Mesendoderm (in vitro differentiated cells): ENCODE measurements at regions not wholly inside any gene's neighbourhood (a gene's known extent, or its start where the extent isn't known, plus 50 kb on each side); places are given as distances from the start of the nearest gene placed in this dataset.

ENCODE experiments used
- DNase-seq: peaks from one replicate; pipeline ENCODE4 v3.0.0; 2013
- H2AK5ac ChIP-seq: 2 replicates; pipeline ENCODE4 v1.6.1; 2013; ENCODE audit warnings: low read length, inconsistent platforms
- H2BK120ac ChIP-seq: 2 replicates; pipeline ENCODE4 v1.6.1; 2013; ENCODE audit warnings: low read depth, mild to moderate bottlenecking, low read length, moderate library complexity, mixed read lengths
- H2BK15ac ChIP-seq: replicated peaks from 2 replicates; pipeline ENCODE4 v1.6.1; 2013; ENCODE audit warnings: low read depth, mild to moderate bottlenecking, moderate library complexity
- H2BK5ac ChIP-seq: 2 replicates; pipeline ENCODE4 v1.6.1; 2013; ENCODE audit warnings: low read length, inconsistent platforms
- H3K18ac ChIP-seq: 2 replicates; pipeline ENCODE4 v1.6.1; 2013; ENCODE audit warnings: mild to moderate bottlenecking, low read length, mixed read lengths
- H3K23ac ChIP-seq: one replicate; pipeline ENCODE4 v1.6.1; 2013; ENCODE audit warnings: low read length
- H3K27ac ChIP-seq: 2 replicates; pipeline ENCODE4 v1.5.1; 2013; ENCODE audit warnings: low read depth, mild to moderate bottlenecking, inconsistent platforms, low read length, moderate library complexity
- H3K27me3 ChIP-seq: 2 replicates; pipeline ENCODE4 v1.6.1; 2013; ENCODE audit warnings: low read length, control low read depth, mild to moderate bottlenecking, inconsistent platforms; ENCODE audit not compliant: insufficient read depth, poor library complexity
- H3K36me3 ChIP-seq: 2 replicates; pipeline ENCODE4 v1.6.1; 2013; ENCODE audit warnings: low read length, inconsistent platforms; ENCODE audit not compliant: control insufficient read depth, insufficient read depth
- H3K4ac ChIP-seq: one replicate; pipeline ENCODE4 v1.6.1; 2013; ENCODE audit warnings: low read depth, mild to moderate bottlenecking, low read length, moderate library complexity
- H3K4me1 ChIP-seq: 2 replicates; pipeline ENCODE4 v1.6.1; 2013; ENCODE audit warnings: low read depth, low read length, inconsistent platforms; ENCODE audit not compliant: control insufficient read depth
- H3K4me2 ChIP-seq: 2 replicates; pipeline ENCODE4 v1.6.1; 2013; ENCODE audit warnings: low read length
- H3K4me3 ChIP-seq: 2 replicates; pipeline ENCODE4 v1.5.1; 2013; ENCODE audit warnings: mild to moderate bottlenecking, low read length
- H3K56ac ChIP-seq: one replicate; pipeline ENCODE4 v1.6.1; 2013; ENCODE audit warnings: low read length
- H3K79me1 ChIP-seq: 2 replicates; pipeline ENCODE4 v1.6.1; 2013; ENCODE audit warnings: low read length, inconsistent platforms
- H3K79me2 ChIP-seq: 2 replicates; pipeline ENCODE4 v1.6.1; 2013; ENCODE audit warnings: mild to moderate bottlenecking, low read length; ENCODE audit not compliant: control insufficient read depth, insufficient read depth
- H3K9ac ChIP-seq: 2 replicates; pipeline ENCODE4 v1.6.1; 2013; ENCODE audit warnings: low read length, inconsistent platforms
- H4K5ac ChIP-seq: one replicate; pipeline ENCODE4 v1.6.1; 2013; ENCODE audit warnings: low read length
- H4K8ac ChIP-seq: one replicate; pipeline ENCODE4 v1.6.1; 2013; ENCODE audit warnings: low read depth, mild to moderate bottlenecking, control low read depth, low read length, moderate library complexity
- WGBS: extraction: QIAGEN DNeasy Blood & Tissue Kit; methylation state at CpG from one replicate; pipeline ENCODE4 v1.1.7; 2013; ENCODE audit warnings: low lambda C conversion rate, missing lambda C conversion rate; ENCODE audit not compliant: insufficient coverage; ENCODE audit errors: extremely low coverage; 5-methylcytosine and 5-hydroxymethylcytosine counted together

DNA sequence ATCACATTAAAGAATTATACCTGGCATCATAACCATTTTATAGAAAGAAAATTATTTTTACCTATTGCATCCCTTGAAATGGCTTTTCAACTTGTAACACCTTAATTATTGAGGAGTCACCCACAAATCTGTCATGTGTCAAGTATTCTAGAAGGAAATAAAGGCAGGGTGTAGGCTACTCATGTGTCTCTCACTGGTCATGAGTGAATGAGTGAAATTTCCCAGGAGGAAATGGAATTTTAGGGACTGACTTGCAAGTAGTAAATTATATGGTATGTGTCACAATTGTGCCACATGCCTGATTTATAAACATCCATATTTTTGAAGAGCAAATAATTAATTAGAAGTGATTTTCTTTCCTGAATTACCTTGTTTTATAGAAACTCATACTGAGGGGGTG lies 310.5 kb upstream of the ADAMTS9 start:
- Histone ChIP-seq H3K4me1 (peaks cover 6% of the 10 kb centered on the region), H3K36me3 (no peaks in the 10 kb centered on the region), H4K5ac (no peak overlapping the region), H2BK120ac (no peak overlapping the region), H2BK15ac (no peak overlapping the region), H3K4me3 (no peak overlapping the region), H3K79me2 (no peaks in the 10 kb centered on the region), H2AK5ac (no peak overlapping the region), H3K18ac (no peak overlapping the region), H3K4ac (no peak overlapping the region), H3K56ac (no peak overlapping the region), H3K27me3 (no peaks in the 10 kb centered on the region), H3K79me1 (no peaks in the 10 kb centered on the region), H3K9ac (no peak overlapping the region), H4K8ac (no peak overlapping the region), H3K4me2 (no peak overlapping the region), H3K27ac (no peak overlapping the region), H3K23ac (no peak overlapping the region), H2BK5ac (no peak overlapping the region)
- DNase-seq: no peak

DNA sequence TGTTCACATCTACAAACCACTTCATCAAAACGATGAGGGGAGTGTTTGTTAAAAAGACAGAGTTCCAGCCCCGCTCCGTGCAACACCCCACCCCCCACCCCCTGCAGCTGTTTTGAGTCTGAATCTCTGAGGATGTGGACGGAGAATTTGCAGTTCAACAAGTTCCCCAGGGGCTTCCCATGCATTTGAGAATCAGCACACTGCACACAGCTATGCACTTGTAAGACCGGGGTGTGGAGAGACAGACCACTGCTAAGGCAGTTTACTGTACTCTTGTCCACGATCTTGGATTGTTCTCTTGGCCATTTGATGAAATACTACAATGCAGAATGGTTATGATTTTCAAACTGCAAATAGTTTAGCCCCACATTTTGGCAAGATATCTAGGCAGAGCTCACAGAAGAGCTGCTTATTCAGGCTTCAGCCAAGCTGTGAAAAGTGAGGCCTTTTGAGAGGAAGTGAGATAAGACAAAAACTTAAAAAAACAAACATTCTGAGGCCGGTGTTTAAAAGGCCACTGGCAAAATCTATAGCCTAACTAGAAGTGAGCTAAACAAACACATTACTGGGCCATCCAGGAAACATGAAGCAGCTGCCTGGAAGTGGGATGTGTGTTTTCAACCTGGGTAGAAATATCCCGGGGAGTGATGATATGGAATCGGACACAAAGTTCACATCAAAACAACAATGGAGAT lies 308.2 kb upstream of the ADAMTS9 start:
- Histone ChIP-seq H3K27me3 (no peaks in the 10 kb centered on the region), H3K18ac (peak overlapping the region; percentile 5), H3K27ac (no peak overlapping the region), H4K5ac (no peak overlapping the region), H2AK5ac (no peak overlapping the region), H3K4me2 (no peak overlapping the region), H3K9ac (no peak overlapping the region), H3K79me1 (no peaks in the 10 kb centered on the region), H3K23ac (no peak overlapping the region), H3K4me1 (peaks cover 8% of the 10 kb centered on the region), H3K79me2 (no peaks in the 10 kb centered on the region), H3K56ac (no peak overlapping the region), H3K4ac (no peak overlapping the region), H2BK120ac (no peak overlapping the region), H2BK5ac (no peak overlapping the region), H4K8ac (no peak overlapping the region), H3K4me3 (no peak overlapping the region), H2BK15ac (no peak overlapping the region), H3K36me3 (no peaks in the 10 kb centered on the region)
- no CpG with 5 or more reads among the region's 9 CpGs for WGBS
- DNase-seq: no peak

DNA sequence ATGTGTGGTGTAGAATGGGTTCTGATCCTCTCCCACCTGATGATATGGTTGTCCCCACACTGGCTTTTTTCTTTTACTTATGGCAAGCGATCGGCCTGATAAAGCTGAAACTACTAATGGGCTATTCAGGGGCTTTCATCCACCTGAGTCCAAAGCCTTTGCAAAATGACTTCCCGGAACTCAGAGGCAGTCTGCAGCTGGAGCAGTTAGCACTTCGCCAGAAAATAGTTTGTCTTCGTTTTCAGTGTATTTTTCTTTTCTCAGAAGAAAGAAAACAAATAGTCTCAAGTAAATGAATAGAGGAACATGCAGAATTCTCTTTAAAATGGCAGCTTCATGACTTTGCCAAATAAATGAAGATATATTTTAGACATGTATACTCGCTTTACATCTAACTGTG lies 306.0 kb upstream of the ADAMTS9 start:
- Histone ChIP-seq H3K4ac (peak overlapping the region; percentile 31), H3K4me3 (no peak overlapping the region), H2BK15ac (peak overlapping the region; percentile 78), H2BK120ac (no peak overlapping the region), H2BK5ac (no peak overlapping the region), H3K9ac (no peak overlapping the region), H3K79me2 (no peaks in the 10 kb centered on the region), H3K27me3 (no peaks in the 10 kb centered on the region), H3K4me1 (peaks cover 8% of the 10 kb centered on the region), H3K18ac (peak overlapping the region; percentile 76), H3K36me3 (no peaks in the 10 kb centered on the region), H3K27ac (no peak overlapping the region), H4K8ac (no peak overlapping the region), H3K79me1 (no peaks in the 10 kb centered on the region), H3K4me2 (no peak overlapping the region), H2AK5ac (no peak overlapping the region), H3K56ac (no peak overlapping the region), H3K23ac (no peak overlapping the region), H4K5ac (no peak overlapping the region)
- no CpG with 5 or more reads among the region's 6 CpGs for WGBS
- no peak for DNase-seq

DNA sequence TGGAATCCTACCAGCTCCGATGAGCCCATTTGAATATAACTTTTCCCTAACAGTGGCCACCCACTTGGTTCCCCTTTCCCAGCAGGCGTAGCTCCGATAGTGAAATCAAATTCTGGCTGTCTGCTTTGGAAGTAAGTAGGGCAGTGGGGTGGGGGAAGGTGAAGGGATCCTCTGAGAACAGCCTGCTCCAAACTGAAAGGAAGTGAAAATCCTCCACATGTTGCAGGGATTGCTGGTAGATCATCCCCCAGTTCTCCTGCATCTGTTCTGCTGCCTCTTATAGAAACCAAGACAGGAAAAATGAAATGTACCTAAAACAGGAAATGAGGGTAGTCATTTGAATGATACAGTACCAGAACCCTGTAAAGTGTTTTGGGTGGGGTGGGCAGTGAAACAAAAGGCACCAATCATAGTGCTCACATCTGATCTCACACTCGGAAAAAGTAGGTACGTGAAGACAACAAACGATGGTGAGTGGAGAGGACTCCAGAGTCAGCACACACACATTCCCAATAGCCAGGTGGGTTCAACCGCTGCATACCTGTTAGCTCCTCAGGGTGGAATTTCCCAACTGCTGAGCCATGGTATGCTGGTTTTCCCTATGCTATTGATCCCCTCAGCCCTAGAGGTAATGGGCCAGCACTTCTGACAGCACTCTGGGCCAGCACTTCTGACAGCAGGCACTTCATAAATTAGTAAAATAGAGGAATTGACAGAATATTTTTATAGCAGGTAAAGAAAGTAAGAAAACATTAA lies 304.9 kb upstream of the ADAMTS9 start:
- H2BK5ac ChIP-seq: no peak overlapping the region
- no peaks in the 10 kb centered on the region for H3K36me3 ChIP-seq
- H3K18ac ChIP-seq: no peak overlapping the region
- WGBS: no CpG with 5 or more reads among the region's 7 CpGs
- H4K5ac ChIP-seq: no peak overlapping the region
- peaks cover 8% of the 10 kb centered on the region for H3K4me1 ChIP-seq
- H3K4me2 ChIP-seq: no peak overlapping the region
- H3K56ac ChIP-seq: no peak overlapping the region
- DNase-seq: peak; percentile 74
- H3K4ac ChIP-seq: no peak overlapping the region
- H2BK15ac ChIP-seq: no peak overlapping the region
- H3K9ac ChIP-seq: no peak overlapping the region
- H3K27ac ChIP-seq: no peak overlapping the region
- H3K79me2 ChIP-seq: no peaks in the 10 kb centered on the region
- H3K4me3 ChIP-seq: no peak overlapping the region
- H2AK5ac ChIP-seq: no peak overlapping the region
- no peaks in the 10 kb centered on the region for H3K79me1 ChIP-seq
- H3K23ac ChIP-seq: no peak overlapping the region
- H4K8ac ChIP-seq: no peak overlapping the region
- H3K27me3 ChIP-seq: no peaks in the 10 kb centered on the region
- H2BK120ac ChIP-seq: no peak overlapping the region

GRCh38 chr3:64988188-64988587 lies 300.4 kb upstream of the ADAMTS9 start:
- no peak overlapping the region for H3K9ac ChIP-seq
- H3K4me1 ChIP-seq: peaks cover 2% of the 10 kb centered on the region
- no peak overlapping the region for H2BK120ac ChIP-seq
- H3K4me2 ChIP-seq: no peak overlapping the region
- H2BK5ac ChIP-seq: no peak overlapping the region
- no peak overlapping the region for H3K56ac ChIP-seq
- no peak overlapping the region for H2BK15ac ChIP-seq
- H3K36me3 ChIP-seq: no peaks in the 10 kb centered on the region
- no CpG with 5 or more reads among the region's 3 CpGs for WGBS
- no peak overlapping the region for H3K18ac ChIP-seq
- no peak overlapping the region for H3K27ac ChIP-seq
- H4K5ac ChIP-seq: no peak overlapping the region
- no peak overlapping the region for H3K4ac ChIP-seq
- no peaks in the 10 kb centered on the region for H3K79me2 ChIP-seq
- H3K79me1 ChIP-seq: no peaks in the 10 kb centered on the region
- no peak overlapping the region for H3K4me3 ChIP-seq
- no peak overlapping the region for H4K8ac ChIP-seq
- H2AK5ac ChIP-seq: no peak overlapping the region
- DNase-seq: no peak
- H3K23ac ChIP-seq: no peak overlapping the region
- no peaks in the 10 kb centered on the region for H3K27me3 ChIP-seq
